Brain microvascular endothelial cell (primary cell): ENCODE measurements at regions not wholly inside any gene's neighbourhood (a gene's known extent, or its start where the extent isn't known, plus 50 kb on each side); places are given as distances from the start of the nearest gene placed in this dataset.
"Not testable (repeated sequence)": the region's sequence is repeated elsewhere in the genome, so short reads cannot be mapped to it uniquely, and the experiment has no call there.

Source experiments
- DNase-seq: peaks from one replicate; pipeline ENCODE4 v3.0.0-alpha.2; 2020
- H3K27ac ChIP-seq: fragments of 250-450 bp; sonication (Bioruptor Pico); 2 replicates; pipeline ENCODE4 v1.5.1; 2020; ENCODE audit warnings: mild to moderate bottlenecking, moderate library complexity
- H3K27me3 ChIP-seq: fragments of 250-450 bp; sonication (Bioruptor Pico); replicated peaks from 2 replicates; pipeline ENCODE4 v1.5.1; 2020; ENCODE audit warnings: mild to moderate bottlenecking
- H3K36me3 ChIP-seq: fragments of 250-450 bp; sonication (Bioruptor Pico); replicated peaks from 2 replicates; pipeline ENCODE4 v1.5.1; 2020; ENCODE audit warnings: mild to moderate bottlenecking
- H3K4me3 ChIP-seq: 2 replicates; pipeline ENCODE4 v1.5.1; 2011; ENCODE audit warnings: low read depth, mild to moderate bottlenecking, control low read depth, low read length, moderate library complexity
- in situ Hi-C: cut with HindIII; loops from 2 replicates; pipeline ENCODE4 v1.10.0; 2017; ENCODE audit warnings: low sequenced_read_pairs, low pct_ligation_motif_present
- TF ChIP-seq, protein P1 (sequence below): IDR thresholded peaks from 2 replicates; pipeline ENCODE4 v1.5.1; 2011; ENCODE audit warnings: low read depth, mild to moderate bottlenecking, moderate library complexity, low read length, control low read depth, inconsistent platforms; ENCODE audit errors: missing control alignments

DNA sequence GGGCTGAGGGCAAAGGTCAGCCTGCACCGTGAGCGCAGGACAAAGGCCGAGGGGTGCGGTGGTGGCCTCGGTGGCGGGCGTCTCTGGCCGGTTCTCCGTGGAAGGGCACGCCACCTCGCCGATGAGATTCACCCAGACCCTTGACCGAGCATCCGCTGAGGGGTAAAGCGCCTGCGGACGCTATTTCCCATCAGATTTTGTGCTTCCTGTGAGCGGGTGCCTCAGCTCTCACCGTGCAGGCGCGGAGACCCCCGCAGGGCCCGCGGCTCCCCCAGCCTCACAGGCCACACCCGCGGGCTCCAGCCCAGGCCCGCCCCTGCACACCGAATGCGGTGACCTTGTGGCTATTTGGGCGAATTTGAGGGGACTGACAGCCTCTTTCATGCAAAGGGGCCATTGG is 348.0 kb downstream of the TEX29 start:
- no peak for DNase-seq
- Histone ChIP-seq H3K4me3 (no peak overlapping the region), H3K27me3 (no peaks in the 10 kb centered on the region), H3K36me3 (no peaks in the 10 kb centered on the region), H3K27ac (no peak overlapping the region)
- in situ Hi-C loops, result no loop called here
- TF ChIP-seq, protein P1, sequence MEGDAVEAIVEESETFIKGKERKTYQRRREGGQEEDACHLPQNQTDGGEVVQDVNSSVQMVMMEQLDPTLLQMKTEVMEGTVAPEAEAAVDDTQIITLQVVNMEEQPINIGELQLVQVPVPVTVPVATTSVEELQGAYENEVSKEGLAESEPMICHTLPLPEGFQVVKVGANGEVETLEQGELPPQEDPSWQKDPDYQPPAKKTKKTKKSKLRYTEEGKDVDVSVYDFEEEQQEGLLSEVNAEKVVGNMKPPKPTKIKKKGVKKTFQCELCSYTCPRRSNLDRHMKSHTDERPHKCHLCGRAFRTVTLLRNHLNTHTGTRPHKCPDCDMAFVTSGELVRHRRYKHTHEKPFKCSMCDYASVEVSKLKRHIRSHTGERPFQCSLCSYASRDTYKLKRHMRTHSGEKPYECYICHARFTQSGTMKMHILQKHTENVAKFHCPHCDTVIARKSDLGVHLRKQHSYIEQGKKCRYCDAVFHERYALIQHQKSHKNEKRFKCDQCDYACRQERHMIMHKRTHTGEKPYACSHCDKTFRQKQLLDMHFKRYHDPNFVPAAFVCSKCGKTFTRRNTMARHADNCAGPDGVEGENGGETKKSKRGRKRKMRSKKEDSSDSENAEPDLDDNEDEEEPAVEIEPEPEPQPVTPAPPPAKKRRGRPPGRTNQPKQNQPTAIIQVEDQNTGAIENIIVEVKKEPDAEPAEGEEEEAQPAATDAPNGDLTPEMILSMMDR, result no peak

DNA sequence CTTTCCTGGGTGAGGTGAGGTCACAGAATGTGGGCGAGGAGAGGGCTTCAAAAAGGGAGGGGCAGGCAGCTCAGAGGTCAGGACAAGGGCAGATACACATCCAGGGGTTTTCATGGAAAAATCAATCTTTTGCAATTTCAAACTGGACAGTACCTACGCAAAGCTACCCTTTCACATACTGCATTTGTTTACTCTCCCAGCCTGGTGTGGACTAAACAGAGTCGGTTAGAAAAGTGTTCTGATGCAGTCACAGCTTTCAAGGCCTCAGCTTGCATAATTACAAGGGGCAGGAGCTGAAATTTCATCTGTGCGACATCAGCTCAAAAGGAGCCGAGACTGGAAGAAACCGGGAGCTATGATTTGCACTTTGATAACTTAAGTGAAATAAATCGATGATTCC is 351.8 kb downstream of the TEX29 start:
- not testable (repeated sequence) for H3K27me3 ChIP-seq, H3K4me3 ChIP-seq

DNA sequence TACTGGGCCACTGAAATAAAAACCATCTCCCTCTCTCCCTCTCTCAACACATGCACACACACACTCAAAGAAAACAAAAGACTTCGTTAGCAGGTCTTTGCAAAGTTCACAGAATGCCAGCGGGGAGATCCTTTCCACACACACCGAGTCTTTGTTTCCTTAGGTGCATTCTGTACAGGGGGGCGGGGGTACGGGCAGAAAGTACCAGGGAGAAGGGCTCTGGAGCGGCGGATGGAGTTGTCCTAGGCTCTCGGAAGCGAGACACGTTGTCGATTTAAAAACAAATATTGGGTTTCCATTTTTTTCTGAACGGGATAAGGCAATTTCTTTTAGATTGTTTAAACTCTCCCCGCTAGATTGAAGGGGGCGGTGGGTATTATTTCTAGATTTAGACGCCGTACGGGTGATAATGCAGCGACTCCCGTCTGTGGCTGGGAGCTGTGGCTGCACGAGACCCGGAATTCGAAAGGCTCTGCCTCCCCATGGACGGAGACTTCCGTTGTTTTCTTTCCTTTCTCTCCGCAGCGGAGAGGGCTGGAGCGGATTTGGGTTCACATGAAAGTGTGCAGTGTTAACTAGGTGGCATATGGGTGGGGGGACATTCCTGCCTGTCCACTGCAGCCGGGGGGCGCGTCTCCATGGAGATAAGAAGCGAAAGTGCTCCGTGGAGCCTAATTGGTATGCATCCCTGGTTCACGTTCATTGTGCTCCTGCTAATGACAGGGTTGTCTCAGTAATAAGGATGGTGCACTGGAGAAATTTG is 357.9 kb downstream of the TEX29 start:
- DNase-seq, H3K4me3 ChIP-seq, H3K27me3 ChIP-seq, H3K27ac ChIP-seq, H3K36me3 ChIP-seq, in situ Hi-C loops: not testable (repeated sequence)

More for the DNA sequence above, 351.8 kb downstream of the TEX29 start:
- DNase-seq, in situ Hi-C loops, H3K36me3 ChIP-seq, H3K27ac ChIP-seq: not testable (repeated sequence)

DNA sequence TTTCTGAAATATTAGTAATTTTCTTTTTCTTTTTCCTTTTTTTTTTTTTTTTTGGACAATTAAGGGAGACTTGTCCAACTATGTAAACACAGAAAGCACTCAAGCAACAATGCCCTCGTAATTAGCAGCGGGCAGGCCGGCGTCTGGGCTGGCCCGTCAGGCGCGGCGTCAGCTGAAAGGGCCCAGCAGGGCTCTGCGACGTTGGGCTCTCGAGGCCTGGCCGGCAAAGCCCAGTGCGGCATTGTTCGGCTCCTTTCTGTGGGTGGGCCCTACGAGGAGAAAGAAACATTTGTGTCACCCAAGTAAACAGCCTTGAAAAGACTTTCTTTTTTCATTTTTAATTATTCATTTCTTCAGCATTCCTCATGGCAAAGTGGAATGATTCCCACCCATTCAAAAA is 359.2 kb downstream of the TEX29 start:
- H3K4me3 ChIP-seq, in situ Hi-C loops, H3K27ac ChIP-seq, H3K27me3 ChIP-seq, H3K36me3 ChIP-seq, DNase-seq: not testable (repeated sequence)

DNA sequence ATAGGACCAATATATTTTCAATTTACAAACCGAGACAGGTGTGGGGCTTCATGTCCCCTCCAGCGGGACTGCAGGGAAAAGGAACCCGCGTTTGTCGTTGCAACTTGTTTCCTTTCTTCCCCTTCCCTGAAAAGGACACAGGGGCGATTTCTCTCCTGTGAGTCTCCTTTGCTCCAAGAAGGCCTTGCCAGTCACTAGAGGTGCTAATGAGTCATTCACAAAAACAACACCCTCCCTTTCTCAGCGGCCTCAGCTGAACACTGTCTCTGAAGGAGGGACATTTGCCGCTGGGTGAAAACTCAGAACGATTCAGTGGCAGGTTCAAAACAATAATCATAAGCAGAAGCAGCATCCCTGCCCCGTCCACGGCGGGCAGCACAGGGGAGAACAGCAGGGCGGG is 359.7 kb downstream of the TEX29 start:
- H3K4me3 ChIP-seq, H3K36me3 ChIP-seq, DNase-seq, H3K27me3 ChIP-seq, in situ Hi-C loops, H3K27ac ChIP-seq: not testable (repeated sequence)

DNA sequence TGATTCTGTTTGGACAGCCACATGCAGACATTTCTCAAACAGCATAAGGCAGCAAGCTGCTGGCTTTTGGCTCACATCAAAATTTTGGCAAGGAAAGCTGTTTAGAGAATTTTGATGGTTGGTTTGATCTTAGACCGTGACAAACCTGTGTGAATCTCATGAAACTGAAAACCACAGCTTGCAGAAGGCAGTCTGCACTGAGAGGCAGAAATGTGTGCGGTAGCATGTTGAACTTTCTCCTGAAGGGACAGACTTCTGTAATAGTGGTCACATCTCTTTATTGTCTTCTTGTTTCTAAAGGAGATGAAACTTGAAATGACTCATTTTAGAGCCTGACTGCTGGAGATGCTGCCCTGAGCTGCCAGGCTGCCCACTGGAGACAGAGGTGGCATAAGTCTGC is 371.6 kb downstream of the TEX29 start:
- H3K27ac ChIP-seq, H3K27me3 ChIP-seq, in situ Hi-C loops, H3K36me3 ChIP-seq, DNase-seq, H3K4me3 ChIP-seq: not testable (repeated sequence)

DNA sequence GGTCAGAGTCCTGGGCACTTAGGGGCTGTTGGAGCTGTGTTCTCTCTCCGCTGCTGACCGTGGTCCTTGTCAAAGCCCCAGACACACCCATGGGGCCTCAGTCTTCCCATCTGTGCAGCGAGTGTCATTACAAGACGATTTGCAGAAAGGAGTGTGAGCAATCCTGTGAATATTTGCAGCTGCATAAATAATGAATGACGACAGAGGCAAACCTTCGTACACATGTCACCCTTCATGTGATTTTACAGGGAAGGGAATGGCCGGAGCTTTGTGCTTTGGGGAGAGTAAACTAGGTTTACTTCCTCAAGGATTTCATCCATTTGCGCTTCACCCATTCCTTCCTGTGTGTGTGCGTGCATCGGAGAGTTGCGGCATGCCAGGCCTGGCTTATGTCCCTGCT is 370.8 kb upstream of the SOX1 start:
- in situ Hi-C loops, H3K27me3 ChIP-seq, H3K36me3 ChIP-seq, H3K27ac ChIP-seq, DNase-seq, H3K4me3 ChIP-seq: not testable (repeated sequence)

DNA sequence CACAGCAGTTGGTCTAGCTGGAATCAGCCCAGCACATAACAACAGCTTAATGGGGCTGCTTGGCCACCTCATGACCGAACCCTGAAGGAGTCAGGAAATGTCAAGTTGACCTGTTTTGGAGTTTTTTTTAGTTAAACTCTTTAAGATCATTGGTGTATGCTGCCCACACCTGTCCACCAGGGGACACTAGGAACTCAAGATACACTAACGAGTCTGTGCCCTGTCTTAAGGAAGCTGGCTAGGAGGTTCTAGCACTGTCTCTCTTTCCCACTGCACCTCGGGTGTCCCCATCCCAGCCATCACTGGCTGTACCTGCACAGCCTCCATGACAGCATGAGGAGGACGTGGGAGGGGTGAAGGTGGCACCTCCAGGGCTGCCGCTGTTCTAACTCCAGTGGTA is 364.9 kb upstream of the SOX1 start:
- in situ Hi-C loops, DNase-seq, H3K27ac ChIP-seq, H3K4me3 ChIP-seq, H3K27me3 ChIP-seq, H3K36me3 ChIP-seq: not testable (repeated sequence)
